H54 (cell line): ENCODE measurements at regions not wholly inside any gene's neighbourhood (a gene's known extent, or its start where the extent isn't known, plus 50 kb on each side); places are given as distances from the start of the nearest gene placed in this dataset.

Source experiments
- DNase-seq: peaks from one replicate; pipeline ENCODE4 v3.0.0; 2011; ENCODE audit warnings: low spot score, mixed read lengths; ENCODE audit not compliant: insufficient read length
- FAIRE-seq: peaks from 3 replicates; lab custom pipeline; 2011; peaks lifted over from hg19 to GRCh38; lab: Jason Lieb, UNC
- POLR2A ChIP-seq: IDR thresholded peaks from 2 replicates; pipeline ENCODE4 v1.6.1; 2011; ENCODE audit warnings: low read depth, mild to moderate bottlenecking, low read length

DNA sequence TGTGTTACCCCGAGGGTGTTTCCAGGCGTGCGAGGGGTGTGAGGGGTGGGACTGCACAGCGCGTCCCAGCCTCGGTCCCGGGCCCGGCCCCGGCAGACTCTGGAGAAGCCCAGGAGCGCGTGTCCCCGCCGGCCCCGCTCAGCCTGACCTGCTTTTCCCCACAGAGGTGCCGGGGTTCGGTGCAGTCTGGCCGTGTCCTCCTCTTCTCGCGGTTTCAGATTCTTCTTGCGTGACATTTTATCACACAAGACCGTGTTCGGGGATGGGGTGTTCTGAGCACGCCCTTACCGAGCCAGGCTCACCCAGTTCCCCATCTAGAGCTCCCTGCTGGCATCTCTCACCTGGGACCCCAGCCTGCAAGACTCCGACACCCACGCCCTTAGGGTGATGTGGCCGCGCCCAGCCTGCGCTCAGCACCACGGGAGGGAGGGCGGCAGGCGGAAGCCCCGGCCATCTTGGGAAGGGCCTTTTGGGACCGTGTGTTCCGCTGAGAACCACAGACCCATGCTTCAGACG, 775.6 kb downstream of the BRD1 start:
- no peak for DNase-seq
- FAIRE-seq, result no peak
- no peak for TF ChIP-seq POLR2A

GRCh38 chr22:49051491-49052022, 776.1 kb downstream of the BRD1 start:
- TF ChIP-seq POLR2A, result no peak
- FAIRE-seq (no peak), DNase-seq (no peak)

- FAIRE-seq, result no peak
- TF ChIP-seq POLR2A, result no peak
- no peak for DNase-seq
These were observed 778.0 kb downstream of the BRD1 start for GRCh38 chr22:49049691-49050090.

DNA sequence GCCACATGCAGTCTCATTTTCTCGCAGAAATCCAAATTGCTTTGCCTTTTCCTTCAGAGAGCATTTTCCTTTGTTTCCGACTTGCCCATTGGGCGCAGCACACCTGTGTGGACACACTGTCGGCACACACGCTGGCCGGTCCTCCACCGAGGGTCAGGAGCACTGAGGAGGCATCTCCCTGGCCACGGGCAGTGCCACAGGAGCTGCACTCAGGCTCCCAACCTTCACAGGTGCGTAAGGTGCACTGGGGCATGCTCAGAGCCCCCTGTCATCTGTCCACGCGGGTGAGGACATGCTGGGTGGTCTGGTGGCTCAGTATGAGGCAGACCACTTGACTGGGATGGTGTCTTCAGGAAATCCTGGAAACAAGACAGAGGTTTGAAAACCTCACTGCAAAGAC, 779.1 kb downstream of the BRD1 start:
- DNase-seq (no peak), FAIRE-seq (no peak)
- no peak for TF ChIP-seq POLR2A

DNA sequence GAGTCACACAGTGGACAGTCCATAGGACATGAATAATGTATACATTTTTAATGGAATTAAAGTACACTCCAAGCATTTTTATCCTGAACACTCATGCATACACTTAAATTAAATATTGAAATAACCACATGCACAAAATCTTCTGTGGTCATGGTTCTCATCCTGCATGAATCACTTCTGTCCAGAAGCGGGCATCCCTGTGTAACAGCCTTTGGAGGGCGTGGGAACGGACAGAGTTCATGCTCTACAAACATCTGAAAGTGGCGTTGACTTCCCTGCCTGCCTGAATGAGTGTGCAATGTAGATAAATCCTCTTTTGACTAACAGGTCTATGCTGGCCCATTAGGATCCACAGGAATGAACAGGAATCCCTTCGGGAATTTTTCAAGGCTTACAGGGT, 780.2 kb downstream of the BRD1 start:
- TF ChIP-seq POLR2A, result no peak
- DNase-seq (no peak), FAIRE-seq (no peak)

GRCh38 chr22:49046546-49047361, 780.9 kb downstream of the BRD1 start:
- FAIRE-seq (no peak), DNase-seq (no peak)
- no peak for TF ChIP-seq POLR2A

DNA sequence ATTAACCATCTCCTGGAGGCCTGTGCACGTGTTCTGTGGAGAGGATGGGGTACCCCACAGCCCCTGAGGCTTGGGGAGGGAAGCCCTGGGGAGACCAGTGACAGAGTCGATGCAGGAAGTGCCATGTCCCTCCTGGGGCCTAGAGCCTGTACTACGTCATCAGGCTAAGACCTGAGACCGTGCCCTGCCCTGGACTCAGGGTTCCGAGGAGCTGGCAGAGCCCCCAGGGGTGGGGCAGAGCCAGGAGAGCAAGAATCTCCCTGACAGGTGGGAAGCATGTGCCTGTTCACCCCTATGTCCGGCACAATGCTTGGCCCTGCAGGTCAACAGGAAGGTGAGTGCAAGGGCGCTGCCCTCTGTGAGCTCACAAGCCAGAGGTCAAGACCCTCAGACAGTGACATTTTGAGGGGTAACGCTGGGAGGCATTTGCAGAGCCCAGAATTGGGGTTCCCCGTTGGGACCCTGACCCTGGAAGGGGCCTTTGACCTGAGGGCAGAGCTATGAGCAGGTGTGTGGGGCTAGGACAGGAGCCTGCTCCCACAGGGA, 781.6 kb downstream of the BRD1 start:
- FAIRE-seq (no peak), DNase-seq (no peak)
- no peak for TF ChIP-seq POLR2A

DNA sequence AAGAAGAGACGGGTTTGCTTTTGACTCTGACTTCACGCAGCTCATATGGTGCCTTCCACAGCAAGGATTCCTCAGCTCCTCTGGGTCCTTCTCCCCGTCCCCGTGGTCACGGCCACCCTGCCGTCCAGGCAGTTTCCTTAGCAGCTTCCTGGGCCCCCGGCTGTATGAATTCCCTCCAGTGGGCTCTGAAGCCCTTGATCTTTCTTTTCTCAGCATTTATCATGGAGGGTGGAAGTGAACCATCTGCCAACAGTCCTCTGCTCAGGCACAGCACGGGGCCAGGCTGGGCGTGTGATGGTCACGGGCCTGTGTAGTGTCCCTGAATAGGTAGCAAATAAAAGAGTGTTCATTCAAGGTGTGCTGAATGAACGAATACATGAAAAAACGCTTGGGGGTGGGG, 782.4 kb downstream of the BRD1 start:
- FAIRE-seq (no peak), DNase-seq (no peak)
- no peak for TF ChIP-seq POLR2A

DNA sequence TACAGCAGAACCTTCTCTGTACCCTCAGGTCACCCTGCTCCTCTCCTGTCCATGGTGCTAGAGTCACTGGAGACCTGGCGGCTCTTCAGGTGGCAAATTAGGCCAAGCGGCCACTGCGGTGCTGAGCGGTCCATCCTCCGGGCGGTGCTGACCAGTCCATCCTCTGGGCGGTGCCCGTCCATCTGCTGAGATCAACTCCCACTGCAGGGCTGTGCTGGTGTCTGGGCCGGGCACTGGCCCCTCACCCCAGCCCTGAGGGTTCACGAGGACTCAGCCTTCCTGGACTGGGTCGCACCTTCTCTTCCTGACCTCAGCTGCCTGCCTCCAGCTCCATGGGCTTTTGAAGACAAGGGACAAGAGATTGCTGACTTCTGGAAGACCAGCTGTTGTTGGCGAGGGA, 782.9 kb downstream of the BRD1 start:
- no peak for FAIRE-seq
- no peak for TF ChIP-seq POLR2A
- DNase-seq, result no peak

DNA sequence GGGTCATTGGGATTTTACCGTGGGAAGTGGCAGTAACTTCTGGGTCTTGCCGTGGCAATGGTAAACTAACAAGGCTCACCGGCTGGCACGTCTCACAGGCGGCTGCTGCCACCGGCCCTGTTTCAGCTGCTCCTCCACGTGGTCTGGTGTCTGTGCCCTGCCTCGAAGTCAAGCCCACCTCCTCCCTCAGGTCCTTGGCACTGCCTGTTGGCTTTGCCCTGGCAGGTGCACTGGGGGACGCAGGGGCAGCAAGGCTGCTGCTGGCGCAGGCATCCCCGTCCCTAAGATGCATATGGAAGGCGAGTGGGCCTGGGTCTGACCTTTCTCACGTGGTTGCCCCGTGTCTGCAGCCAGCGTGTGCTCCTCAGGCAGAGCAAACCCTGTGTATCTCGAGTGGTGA, 783.6 kb downstream of the BRD1 start:
- DNase-seq (no peak), FAIRE-seq (no peak)
- no peak for TF ChIP-seq POLR2A

GRCh38 chr22:49042877-49043859, 784.5 kb downstream of the BRD1 start:
- no peak for DNase-seq
- FAIRE-seq, result no peak
- no peak for TF ChIP-seq POLR2A

DNA sequence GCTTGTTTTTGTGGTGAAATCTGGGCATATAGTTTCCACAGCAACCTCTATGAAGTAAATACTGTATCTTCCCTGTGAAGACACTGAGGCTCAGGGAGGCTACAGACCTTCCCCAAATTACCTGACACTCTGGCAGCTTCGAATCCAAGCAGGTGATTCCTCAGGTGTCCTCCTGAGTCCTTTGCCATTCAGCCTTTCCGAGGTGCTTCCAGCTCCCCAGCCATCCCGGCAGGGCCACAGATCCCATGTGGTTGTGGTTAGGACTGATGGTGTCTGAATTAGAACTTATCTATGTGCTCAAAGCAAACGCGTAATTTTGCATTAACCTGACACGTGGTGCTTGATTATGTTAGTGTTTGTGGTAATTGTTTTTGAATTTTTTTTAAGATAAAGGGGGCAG, 785.6 kb downstream of the BRD1 start:
- DNase-seq, result no peak
- no peak for FAIRE-seq
- TF ChIP-seq POLR2A, result no peak

- no peak for DNase-seq
- no peak for TF ChIP-seq POLR2A
- no peak for FAIRE-seq
These were observed 786.8 kb downstream of the BRD1 start for GRCh38 chr22:49040754-49041467.
